Vagina (tissue), 2 donors: ENCODE measurements at regions not wholly inside any gene's neighbourhood (a gene's known extent, or its start where the extent isn't known, plus 50 kb on each side); places are given as distances from the start of the nearest gene placed in this dataset.

Experiments used
- CTCF ChIP-seq, 3 experiments: fragments of 450-650 bp in 2 of 3; fragments of 200-600 bp in 1 of 3; sonication (generic) in 1 of 3; IDR thresholded peaks; one replicate each; pipeline ENCODE4 v1.5.1; 2017 to 2019; ENCODE audit warnings: antibody characterized with exemption in 3 of 3, mild to moderate bottlenecking in 2 of 3, moderate library complexity in 2 of 3
- POLR2A ChIP-seq, 2 donors: fragments of 450-650 bp; IDR thresholded peaks; one replicate each; pipeline ENCODE4 v1.6.1; 2017; ENCODE audit warnings: antibody characterized with exemption in 2 of 2, mild to moderate bottlenecking in 2 of 2, moderate library complexity in 2 of 2

GRCh38 chr2:60158262-60158661 is 395.2 kb downstream of the BCL11A start:
- TF ChIP-seq CTCF (IDR thresholded peaks at IDR 0.05) (no peak), POLR2A (IDR thresholded peaks at IDR 0.05) (no peak)
